GM18909 (cell line): ENCODE measurements at regions not wholly inside any gene's neighbourhood (a gene's known extent, or its start where the extent isn't known, plus 50 kb on each side); places are given as distances from the start of the nearest gene placed in this dataset.
"Not testable (repeated sequence)": the region's sequence is repeated elsewhere in the genome, so short reads cannot be mapped to it uniquely, and the experiment has no call there.

Experiments used
- ATAC-seq: cut with Tn5 transposase; IDR thresholded peaks from one replicate; pipeline ENCODE4 v1.9.1; 2021; ENCODE audit warnings: mild to moderate bottlenecking; ENCODE audit not compliant: unreplicated experiment, poor library complexity

DNA sequence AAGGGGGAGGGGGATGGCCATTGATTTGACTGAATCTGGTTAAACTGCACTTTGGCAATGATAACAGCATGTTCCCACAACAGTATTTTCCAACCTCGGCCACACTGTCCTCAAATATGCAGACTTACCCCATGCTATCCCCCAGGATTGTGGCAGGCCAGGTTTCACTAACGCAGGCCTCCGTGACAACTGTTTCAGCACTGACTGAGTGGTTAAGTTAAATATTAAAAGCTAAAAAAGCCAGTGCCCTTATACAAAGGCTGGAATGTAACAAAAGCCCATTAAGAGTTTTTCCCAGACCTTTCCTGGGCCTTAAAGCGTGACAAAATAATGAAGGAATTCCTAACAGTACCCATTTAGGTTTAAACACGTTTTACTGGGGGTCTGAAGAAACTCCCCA, 202.9 kb downstream of the USP25 start:
- no peak for ATAC-seq

GRCh38 chr21:15935530-15935929, 205.7 kb downstream of the USP25 start:
- no peak for ATAC-seq

DNA sequence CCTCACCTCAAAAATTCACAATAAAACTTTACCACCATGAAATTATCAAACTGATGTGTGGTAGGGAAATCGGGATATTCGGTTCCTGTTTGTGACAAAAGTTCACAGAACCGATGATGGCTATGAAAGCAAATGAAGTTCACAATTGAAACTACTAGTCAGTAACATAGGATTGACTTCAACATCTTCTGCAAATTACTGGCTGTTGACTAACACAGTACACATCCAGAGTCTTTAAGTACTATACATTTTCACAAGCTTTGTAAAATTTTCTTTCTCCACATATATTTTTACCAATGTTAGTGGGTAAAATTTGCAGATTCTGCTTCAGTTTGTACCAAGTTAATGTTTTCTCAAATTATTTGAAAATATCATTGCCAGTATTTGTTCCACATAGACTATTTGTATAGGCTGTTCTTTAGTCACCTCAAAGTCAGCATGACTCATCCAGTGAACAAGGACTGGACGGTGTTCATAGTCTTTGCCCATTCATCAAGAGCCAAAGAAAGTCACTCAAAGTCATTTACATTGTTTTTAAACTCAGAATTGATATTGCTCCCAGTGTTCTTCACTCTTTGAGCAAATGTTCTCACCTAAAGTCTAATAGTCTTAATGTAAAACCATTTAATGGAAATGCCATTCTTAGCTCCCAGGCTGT, 213.4 kb downstream of the USP25 start:
- no peak for ATAC-seq

DNA sequence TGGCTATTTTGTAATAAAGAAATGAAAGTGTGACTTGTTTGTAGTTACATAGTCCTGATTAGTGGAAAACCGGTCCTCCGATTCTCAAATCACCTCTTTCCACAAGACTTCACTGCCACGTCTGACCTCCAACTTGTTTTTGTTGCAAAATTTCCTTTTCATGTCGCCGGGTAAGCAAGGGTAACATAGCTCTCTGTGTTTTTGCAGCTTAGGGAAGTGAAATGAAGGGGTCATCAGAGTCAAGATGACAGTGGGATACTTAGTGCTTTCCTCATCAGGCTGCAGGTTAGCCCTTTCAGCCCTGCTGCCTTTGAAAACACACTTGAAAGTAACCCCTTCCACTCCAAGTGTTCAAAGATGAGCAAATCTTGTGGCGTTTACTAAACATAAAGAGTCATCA, 217.9 kb downstream of the USP25 start:
- ATAC-seq = no peak

DNA sequence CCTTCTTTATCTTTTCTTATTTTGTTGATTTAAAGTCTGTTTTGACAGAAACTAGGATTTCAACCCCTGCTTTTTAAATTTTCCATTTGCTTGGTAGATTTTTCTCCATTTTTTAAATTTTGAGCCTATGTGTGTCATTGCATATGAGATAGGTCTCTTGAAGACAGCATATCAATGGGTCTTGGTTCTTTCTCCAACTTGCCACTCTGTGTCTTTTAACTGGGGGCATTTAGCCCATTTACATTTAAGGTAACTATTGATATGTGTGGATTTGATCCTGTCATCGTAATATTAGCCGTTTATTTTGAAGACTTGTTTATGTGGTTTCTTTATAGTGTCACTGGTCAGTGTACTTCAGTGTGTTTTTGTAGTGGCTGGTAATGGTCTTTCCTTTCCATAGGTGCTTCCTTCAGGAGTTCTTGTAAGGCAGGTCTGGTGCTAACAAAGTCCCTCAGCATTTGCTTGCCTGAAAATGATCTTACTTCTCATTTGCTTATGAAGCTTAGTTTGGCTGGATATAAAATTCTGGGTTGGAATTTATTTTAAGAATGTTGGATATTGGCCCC, 223.9 kb downstream of the USP25 start:
- ATAC-seq = no peak

DNA sequence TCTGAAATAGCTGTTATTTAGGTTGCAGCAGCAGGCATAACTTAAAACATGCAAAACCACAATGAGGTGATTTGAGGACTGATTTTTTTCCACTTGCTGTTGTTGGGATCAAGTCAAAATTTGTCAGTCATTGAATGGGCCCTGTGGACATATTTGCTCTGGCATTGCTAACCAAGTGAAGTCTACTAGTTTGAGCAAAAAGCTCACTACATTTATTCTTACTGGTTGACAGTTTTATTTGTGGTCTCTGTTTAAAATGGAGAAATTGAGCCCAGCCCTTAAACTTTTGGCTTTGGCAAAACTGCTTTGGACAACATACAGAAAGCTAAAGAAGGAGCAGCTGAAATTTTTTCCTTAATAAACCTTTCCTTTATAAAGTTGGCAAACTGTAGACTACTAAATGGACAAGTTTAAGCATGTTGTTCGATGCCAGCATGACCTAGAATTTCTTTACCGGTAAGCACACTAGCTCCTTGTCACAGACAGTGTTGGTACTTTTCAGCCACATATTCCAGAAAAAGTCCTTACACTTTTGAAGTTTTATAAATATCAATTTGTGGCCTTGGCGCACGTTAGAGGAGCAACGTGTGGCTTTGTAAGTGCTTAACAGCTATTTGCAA, 234.6 kb downstream of the USP25 start:
- no peak for ATAC-seq

- no peak for ATAC-seq
Measured at GRCh38 chr21:15966231-15966630, 236.4 kb downstream of the USP25 start.

- no peak for ATAC-seq
Measured at GRCh38 chr21:15966651-15967050, 236.9 kb downstream of the USP25 start.

DNA sequence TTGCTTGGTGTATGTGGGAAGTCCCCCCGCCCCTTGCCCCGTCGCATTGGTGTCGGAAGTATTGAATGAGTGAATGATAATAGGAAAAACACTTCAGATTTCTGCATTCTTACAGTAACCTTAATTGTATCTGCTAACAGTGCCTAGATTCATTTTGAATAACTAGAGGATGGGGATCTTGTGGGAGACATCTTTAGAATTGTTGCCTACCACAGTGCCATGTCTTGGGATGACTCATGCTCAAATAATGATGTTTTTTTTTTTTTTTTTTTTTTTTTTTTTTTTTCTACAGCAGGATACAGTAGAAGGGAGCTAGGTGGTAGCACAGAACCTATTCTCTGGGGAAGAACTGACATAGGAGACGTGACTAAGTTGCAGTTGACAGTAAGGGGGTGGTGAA, 237.9 kb downstream of the USP25 start:
- ATAC-seq = no peak

- ATAC-seq = no peak
Measured at GRCh38 chr21:15968776-15969310, 239.1 kb downstream of the USP25 start.

- no peak for ATAC-seq
Measured at GRCh38 chr21:15976807-15977206, 247.0 kb downstream of the USP25 start.

GRCh38 chr21:15978215-15978738, 248.5 kb downstream of the USP25 start:
- ATAC-seq = no peak

- not testable (repeated sequence) for ATAC-seq
Measured at GRCh38 chr21:15979493-15979892, 249.7 kb downstream of the USP25 start.

DNA sequence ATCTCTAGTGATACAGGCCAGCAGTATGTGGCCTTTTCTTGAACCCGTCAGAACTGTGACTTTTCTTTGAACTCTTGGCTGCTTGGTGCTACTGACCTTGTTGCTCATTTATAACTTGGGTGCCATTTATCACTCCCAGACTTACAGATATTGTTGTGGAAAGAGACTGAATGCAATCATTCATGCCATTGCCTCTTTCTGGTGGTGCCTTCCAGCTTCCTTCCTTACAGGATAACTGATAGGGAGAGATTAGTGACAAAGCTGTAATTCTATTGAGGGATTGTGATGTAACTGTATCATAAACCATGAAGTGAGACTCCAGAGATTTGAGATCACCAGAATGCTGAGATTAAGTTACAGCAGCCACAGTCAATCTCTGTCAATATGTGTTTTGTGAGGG, 256.5 kb downstream of the USP25 start:
- ATAC-seq = no peak

DNA sequence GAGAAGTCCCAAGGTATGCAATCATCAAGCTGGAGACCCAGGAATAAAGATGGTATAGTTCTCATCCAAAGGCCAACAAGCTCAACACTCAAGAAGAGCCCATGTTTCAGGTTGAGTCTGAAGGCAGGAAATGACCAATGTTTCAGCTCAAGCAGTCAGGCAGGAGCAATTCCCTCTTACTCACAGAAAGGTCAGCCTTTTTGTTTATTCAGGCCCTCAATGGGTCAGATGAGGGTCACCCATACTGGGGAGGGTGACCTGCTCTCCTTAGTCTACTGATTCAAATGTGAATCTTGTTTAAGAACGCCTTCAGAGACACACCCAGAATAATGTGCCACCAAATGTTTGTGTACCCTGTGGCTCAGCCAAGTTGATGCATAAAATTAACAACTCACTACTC, 262.4 kb downstream of the USP25 start:
- no peak for ATAC-seq

GRCh38 chr21:15993951-15994350, 264.2 kb downstream of the USP25 start:
- ATAC-seq = no peak

DNA sequence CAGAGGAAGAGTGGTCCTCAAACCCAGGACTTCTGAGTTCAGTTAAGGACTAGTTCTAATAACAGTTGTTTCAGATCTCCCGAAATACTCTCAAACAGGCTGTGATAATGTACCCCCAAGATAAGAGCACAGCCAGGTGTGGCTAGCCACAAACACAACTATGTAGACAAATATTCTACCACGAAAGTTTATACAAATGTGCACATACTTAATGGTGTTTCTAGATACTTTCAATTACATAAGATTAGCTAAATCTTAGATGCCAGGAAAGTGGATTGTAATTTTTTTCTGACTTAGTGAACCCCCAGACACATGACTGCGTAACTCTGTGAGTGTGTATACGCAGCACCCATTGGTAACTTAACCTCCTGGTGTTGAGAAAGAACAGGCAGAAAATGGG, 270.0 kb downstream of the USP25 start:
- no peak for ATAC-seq

DNA sequence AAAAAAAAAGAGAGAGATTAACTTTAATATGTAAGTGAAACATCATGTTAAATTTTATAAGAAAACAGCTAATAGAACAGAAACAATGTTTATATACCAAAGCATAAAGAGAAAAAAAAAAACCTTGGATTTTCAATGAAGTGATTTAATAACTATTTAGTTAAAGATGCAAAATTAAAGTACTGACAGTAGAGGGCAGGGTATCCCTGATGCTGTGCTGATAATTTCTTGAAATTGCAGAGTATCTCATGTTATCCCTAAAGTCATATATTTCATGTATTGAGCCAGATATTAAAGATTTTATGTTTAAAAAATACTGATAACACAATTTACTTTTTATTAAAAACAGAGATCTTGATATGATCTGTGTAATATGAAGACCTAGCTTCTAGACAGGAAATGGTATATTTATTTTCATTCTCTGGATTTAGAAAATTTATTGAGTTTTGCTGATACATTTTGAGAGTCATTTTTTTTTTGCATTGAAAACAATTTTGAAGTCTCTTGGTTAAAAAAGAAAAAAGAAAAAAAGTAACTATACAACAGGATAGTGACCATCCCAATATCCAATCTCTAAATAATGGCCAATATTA, 273.2 kb downstream of the USP25 start:
- no peak for ATAC-seq

- ATAC-seq = no peak
Measured at GRCh38 chr21:16004086-16004485, 274.3 kb downstream of the USP25 start.

- ATAC-seq = no peak
Measured at GRCh38 chr21:16004523-16004922, 274.7 kb downstream of the USP25 start.

GRCh38 chr21:16005996-16006395, 276.2 kb downstream of the USP25 start:
- no peak for ATAC-seq
